ENCODE measurements at regions not wholly inside any gene's neighbourhood (a gene's known extent, or its start where the extent isn't known, plus 50 kb on each side); places are given as distances from the start of the nearest gene placed in this dataset.

DNA sequence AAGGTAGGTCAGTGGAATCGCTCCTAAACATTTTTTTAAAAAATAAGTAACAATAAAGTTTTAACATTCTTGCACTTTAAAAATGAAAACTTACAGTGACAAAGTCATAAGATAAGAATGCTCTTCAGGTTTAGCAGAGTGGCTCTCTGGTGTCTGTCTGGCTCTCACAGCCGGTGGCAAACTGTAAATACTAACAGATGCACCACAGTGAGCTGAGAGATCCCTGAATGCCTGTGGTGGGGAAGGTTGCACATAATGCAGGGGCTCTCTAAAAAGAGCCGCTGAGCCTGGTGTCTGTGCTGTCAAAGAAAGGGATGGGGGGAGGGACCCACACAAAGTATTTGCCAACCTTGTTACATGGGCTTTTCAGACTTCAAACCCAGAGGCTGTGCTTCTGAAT lies 498.3 kb downstream of the CCSER2 start:
- Histone ChIP-seq H3K9me3 (ENCODE audit: control insufficient read depth in 5 of 5, low read length in 5 of 5) (no peaks in the 10 kb centered on the region), H3K36me3 (ENCODE audit: control insufficient read depth in 5 of 5, insufficient read depth in 5 of 5, low read length in 5 of 5) (no peaks in the 10 kb centered on the region), H3K4me3 (ENCODE audit: low read depth in 1 of 5, low read length in 5 of 5) (no peak overlapping the region), H3K27me3 (ENCODE audit: control insufficient read depth in 5 of 5, insufficient read depth in 4 of 5, low read length in 5 of 5) (no peaks in the 10 kb centered on the region), H3K27ac (ENCODE audit: low read depth, low read length) (no peak overlapping the region), H3K9ac (ENCODE audit: low read length in 5 of 5) (no peak overlapping the region), H3K4me1 (ENCODE audit: control insufficient read depth in 5 of 5, insufficient read depth in 5 of 5, low read length in 5 of 5) (no peaks in the 10 kb centered on the region)

DNA sequence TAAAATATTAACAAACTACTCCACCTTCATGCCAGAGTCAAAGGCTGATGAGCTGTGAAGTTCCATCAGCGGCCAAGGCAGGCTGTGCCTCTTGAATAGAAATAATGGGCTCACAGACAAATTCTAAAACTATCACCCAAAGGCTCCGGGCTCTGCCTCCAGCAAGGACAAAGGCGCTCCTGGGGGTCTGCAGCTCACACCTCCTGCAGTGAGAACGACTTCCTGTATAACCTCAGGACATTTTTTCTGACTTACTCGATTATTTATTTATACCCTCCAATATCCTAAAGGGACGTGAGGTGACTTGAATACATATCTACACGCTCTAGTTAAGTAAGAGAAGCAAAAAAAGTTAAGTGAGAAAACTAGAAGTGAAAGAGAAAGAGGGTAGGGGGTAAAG lies 500.7 kb downstream of the CCSER2 start:
- no peaks in the 10 kb centered on the region for H3K9me3 ChIP-seq (ENCODE audit: control insufficient read depth in 5 of 5, low read length in 5 of 5)
- no peak overlapping the region for H3K27ac ChIP-seq (ENCODE audit: low read depth, low read length)
- no peak overlapping the region for H3K4me3 ChIP-seq (ENCODE audit: low read depth in 1 of 5, low read length in 5 of 5)
- no peak overlapping the region for H3K9ac ChIP-seq (ENCODE audit: low read length in 5 of 5)
- no peaks in the 10 kb centered on the region for H3K27me3 ChIP-seq (ENCODE audit: control insufficient read depth in 5 of 5, insufficient read depth in 4 of 5, low read length in 5 of 5)
- no peaks in the 10 kb centered on the region for H3K4me1 ChIP-seq (ENCODE audit: control insufficient read depth in 5 of 5, insufficient read depth in 5 of 5, low read length in 5 of 5)
- H3K36me3 ChIP-seq (ENCODE audit: control insufficient read depth in 5 of 5, insufficient read depth in 5 of 5, low read length in 5 of 5): no peaks in the 10 kb centered on the region

DNA sequence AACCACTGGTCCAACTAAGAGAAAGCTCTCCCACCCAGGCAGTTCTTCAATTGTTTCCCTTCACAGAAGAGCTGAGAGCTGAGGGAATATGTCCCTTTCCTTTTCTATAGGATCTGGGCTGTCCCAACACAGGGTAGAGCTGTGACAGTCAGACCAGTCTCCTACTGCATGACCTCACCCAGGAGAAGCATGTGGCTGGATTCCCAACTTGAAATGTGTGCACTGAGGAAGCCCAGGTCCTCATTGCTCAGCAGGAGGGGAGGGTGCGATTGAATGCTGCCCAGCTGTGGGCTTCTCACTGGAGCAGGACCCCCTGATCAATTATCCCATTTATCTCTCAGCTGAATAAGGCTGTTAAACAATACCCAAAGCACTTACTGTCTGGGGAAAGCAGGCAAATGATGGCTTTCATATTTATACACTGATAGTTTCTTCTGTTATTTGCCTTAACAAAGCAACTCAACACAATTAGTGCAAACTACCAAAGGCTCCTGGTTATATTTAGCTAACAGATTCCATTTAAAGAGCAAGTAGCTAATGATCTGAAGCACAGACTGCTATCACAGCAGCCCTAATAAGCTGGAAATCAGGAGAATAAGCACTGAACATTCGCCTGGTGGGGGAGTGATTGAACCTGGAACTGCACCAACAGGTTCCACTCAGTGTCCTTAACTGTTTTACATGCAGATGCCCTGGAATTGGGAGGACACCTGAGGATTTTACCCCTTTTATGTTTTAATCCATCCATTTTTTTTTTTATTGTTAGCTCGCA lies 508.8 kb downstream of the CCSER2 start:
- peaks cover 0 to 2% (median 0%) of the 10 kb centered on the region in 5 donors for H3K27me3 ChIP-seq (ENCODE audit: control insufficient read depth in 5 of 5, insufficient read depth in 4 of 5, low read length in 5 of 5)
- H3K9me3 ChIP-seq (ENCODE audit: control insufficient read depth in 5 of 5, low read length in 5 of 5): no peaks in the 10 kb centered on the region
- no peaks in the 10 kb centered on the region for H3K4me1 ChIP-seq (ENCODE audit: control insufficient read depth in 5 of 5, insufficient read depth in 5 of 5, low read length in 5 of 5)
- H3K27ac ChIP-seq (ENCODE audit: low read depth, low read length): no peak overlapping the region
- H3K4me3 ChIP-seq (ENCODE audit: low read depth in 1 of 5, low read length in 5 of 5): no peak overlapping the region
- no peaks in the 10 kb centered on the region for H3K36me3 ChIP-seq (ENCODE audit: control insufficient read depth in 5 of 5, insufficient read depth in 5 of 5, low read length in 5 of 5)
- no peak overlapping the region for H3K9ac ChIP-seq (ENCODE audit: low read length in 5 of 5)

DNA sequence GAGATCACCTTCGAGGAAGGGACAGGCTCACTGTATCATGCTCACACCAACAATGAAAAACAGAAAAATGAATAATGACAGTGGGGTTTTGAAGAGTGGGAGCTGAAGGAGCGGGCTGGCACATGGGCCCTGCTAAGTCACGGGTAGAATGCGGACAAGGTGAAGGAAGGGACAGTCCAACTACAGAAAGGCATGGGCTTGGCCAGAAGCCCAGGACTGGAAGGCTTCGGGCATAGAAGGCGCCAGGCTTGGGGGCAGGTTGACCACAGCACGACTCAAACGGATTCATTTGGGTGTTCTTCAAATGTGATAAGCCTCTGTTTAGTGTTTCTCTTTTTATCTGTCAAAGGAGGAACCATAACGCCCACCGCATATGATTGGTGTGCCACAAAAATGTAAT lies 509.5 kb downstream of the CCSER2 start:
- H3K4me1 ChIP-seq (ENCODE audit: control insufficient read depth in 5 of 5, insufficient read depth in 5 of 5, low read length in 5 of 5): no peaks in the 10 kb centered on the region
- H3K27ac ChIP-seq (ENCODE audit: low read depth, low read length): no peak overlapping the region
- peaks cover 0 to 2% (median 0%) of the 10 kb centered on the region in 5 donors for H3K27me3 ChIP-seq (ENCODE audit: control insufficient read depth in 5 of 5, insufficient read depth in 4 of 5, low read length in 5 of 5)
- no peak overlapping the region for H3K9ac ChIP-seq (ENCODE audit: low read length in 5 of 5)
- H3K4me3 ChIP-seq (ENCODE audit: low read depth in 1 of 5, low read length in 5 of 5): no peak overlapping the region
- no peaks in the 10 kb centered on the region for H3K9me3 ChIP-seq (ENCODE audit: control insufficient read depth in 5 of 5, low read length in 5 of 5)
- no peaks in the 10 kb centered on the region for H3K36me3 ChIP-seq (ENCODE audit: control insufficient read depth in 5 of 5, insufficient read depth in 5 of 5, low read length in 5 of 5)

DNA sequence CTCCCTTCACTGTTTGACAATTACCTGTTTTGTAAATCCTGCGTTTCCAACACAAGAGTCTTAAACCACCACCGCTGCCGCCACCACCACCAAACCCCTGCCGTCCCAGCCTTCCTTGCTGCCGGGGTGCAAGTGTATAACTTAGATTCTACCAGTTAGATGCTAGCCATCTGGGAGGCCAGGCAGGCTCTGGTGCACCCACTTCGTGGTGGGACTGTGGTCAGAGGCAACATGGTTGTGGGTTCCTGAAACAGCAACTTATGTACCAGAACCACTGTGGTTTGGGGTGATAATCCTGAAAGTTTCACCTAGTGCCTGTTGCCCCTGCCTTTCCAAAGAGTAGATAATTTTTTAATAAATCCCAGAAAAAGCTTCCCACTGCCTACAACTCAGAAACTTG lies 510.5 kb downstream of the CCSER2 start:
- H3K9ac ChIP-seq (ENCODE audit: low read length in 5 of 5): no peak overlapping the region
- peaks cover 0 to 2% (median 0%) of the 10 kb centered on the region in 5 donors for H3K27me3 ChIP-seq (ENCODE audit: control insufficient read depth in 5 of 5, insufficient read depth in 4 of 5, low read length in 5 of 5)
- H3K9me3 ChIP-seq (ENCODE audit: control insufficient read depth in 5 of 5, low read length in 5 of 5): no peaks in the 10 kb centered on the region
- no peaks in the 10 kb centered on the region for H3K36me3 ChIP-seq (ENCODE audit: control insufficient read depth in 5 of 5, insufficient read depth in 5 of 5, low read length in 5 of 5)
- H3K4me3 ChIP-seq (ENCODE audit: low read depth in 1 of 5, low read length in 5 of 5): no peak overlapping the region
- H3K27ac ChIP-seq (ENCODE audit: low read depth, low read length): no peak overlapping the region
- H3K4me1 ChIP-seq (ENCODE audit: control insufficient read depth in 5 of 5, insufficient read depth in 5 of 5, low read length in 5 of 5): no peaks in the 10 kb centered on the region

DNA sequence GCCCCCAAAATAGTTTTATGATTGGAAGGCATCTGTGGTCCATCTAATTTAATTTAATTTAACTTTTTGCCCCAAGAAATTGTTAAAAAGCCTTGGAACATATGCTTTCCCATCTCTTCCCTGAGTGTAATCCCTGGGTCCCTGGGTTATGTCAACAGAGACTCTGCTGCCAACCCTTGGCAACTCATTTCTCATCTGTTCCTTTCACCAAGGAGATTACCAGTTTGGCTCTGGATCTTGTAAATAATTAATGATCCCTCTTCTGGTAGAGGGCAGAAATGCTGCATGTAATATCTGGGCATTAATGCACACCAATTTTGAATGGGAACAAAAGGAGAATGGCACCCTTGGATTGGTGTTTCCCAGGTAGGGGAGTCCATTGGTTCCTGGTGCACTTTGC lies 514.2 kb downstream of the CCSER2 start:
- no peak overlapping the region for H3K27ac ChIP-seq (ENCODE audit: low read depth, low read length)
- no peak overlapping the region for H3K4me3 ChIP-seq (ENCODE audit: low read depth in 1 of 5, low read length in 5 of 5)
- H3K36me3 ChIP-seq (ENCODE audit: control insufficient read depth in 5 of 5, insufficient read depth in 5 of 5, low read length in 5 of 5): no peaks in the 10 kb centered on the region

DNA sequence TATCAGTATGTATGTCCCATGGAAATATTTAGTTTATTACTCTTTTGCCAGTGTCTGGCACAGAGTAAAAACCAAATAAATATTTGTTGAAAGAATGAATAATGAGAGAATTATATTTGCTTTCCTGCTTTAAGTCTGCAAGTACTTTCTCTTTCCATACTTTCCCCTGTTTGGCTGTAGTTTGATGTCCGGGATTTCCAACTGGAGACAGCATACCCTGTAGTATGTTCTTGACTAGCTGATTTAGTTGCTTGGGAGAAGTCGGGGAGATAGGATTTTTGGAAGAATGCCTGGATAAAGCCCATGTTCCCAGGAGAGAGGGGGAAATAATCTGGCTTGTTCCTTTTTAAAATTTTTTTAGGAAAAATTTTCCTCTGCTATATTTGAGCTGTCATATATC lies 516.1 kb downstream of the CCSER2 start:
- no peak overlapping the region for H3K9ac ChIP-seq (ENCODE audit: low read length in 5 of 5)
- no peak overlapping the region for H3K4me3 ChIP-seq (ENCODE audit: low read depth in 1 of 5, low read length in 5 of 5)
- no peak overlapping the region for H3K27ac ChIP-seq (ENCODE audit: low read depth, low read length)
- no peaks in the 10 kb centered on the region for H3K4me1 ChIP-seq (ENCODE audit: control insufficient read depth in 5 of 5, insufficient read depth in 5 of 5, low read length in 5 of 5)
- H3K36me3 ChIP-seq (ENCODE audit: control insufficient read depth in 5 of 5, insufficient read depth in 5 of 5, low read length in 5 of 5): no peaks in the 10 kb centered on the region
- no peaks in the 10 kb centered on the region for H3K27me3 ChIP-seq (ENCODE audit: control insufficient read depth in 5 of 5, insufficient read depth in 4 of 5, low read length in 5 of 5)
- no peaks in the 10 kb centered on the region for H3K9me3 ChIP-seq (ENCODE audit: control insufficient read depth in 5 of 5, low read length in 5 of 5)

More for the DNA sequence above, 514.2 kb downstream of the CCSER2 start:
- no peaks in the 10 kb centered on the region for H3K9me3 ChIP-seq (ENCODE audit: control insufficient read depth in 5 of 5, low read length in 5 of 5)
- H3K27me3 ChIP-seq (ENCODE audit: control insufficient read depth in 5 of 5, insufficient read depth in 4 of 5, low read length in 5 of 5): peaks cover 0 to 2% (median 0%) of the 10 kb centered on the region in 5 donors
- H3K4me1 ChIP-seq (ENCODE audit: control insufficient read depth in 5 of 5, insufficient read depth in 5 of 5, low read length in 5 of 5): no peaks in the 10 kb centered on the region
- no peak overlapping the region for H3K9ac ChIP-seq (ENCODE audit: low read length in 5 of 5)

DNA sequence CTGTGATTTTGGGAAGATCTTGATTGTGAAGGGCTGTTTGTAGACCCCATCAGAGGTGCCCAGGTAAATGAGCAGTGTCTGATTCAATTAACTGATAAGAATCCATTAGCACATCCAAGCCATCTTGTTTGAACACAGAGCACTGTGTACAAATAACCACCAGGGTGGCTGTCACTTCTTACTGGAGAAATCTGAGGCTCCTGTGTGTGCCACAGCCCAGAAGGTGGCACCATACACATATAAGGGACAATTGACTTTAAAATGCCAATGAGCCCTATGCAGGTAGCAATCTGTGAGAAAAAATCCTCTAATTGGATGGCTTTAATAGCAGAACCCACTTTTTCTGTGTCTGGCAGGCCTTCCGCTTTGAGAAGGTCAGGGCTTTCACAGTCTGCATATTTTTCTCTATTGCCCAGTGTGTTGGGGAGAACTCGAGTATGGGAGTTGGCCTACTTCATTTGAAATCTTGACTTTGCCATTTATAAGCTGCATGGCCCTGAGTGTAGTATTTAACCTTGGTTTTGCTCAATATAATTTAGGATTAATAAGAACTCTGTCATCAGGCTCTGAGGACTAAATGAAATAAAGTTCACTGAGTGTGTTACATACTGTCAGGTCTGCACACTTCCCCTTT lies 517.4 kb downstream of the CCSER2 start:
- H3K9ac ChIP-seq (ENCODE audit: low read length in 5 of 5): no peak overlapping the region
- H3K27ac ChIP-seq (ENCODE audit: low read depth, low read length): no peak overlapping the region
- no peaks in the 10 kb centered on the region for H3K27me3 ChIP-seq (ENCODE audit: control insufficient read depth in 5 of 5, insufficient read depth in 4 of 5, low read length in 5 of 5)
- no peaks in the 10 kb centered on the region for H3K36me3 ChIP-seq (ENCODE audit: control insufficient read depth in 5 of 5, insufficient read depth in 5 of 5, low read length in 5 of 5)
- no peaks in the 10 kb centered on the region for H3K4me1 ChIP-seq (ENCODE audit: control insufficient read depth in 5 of 5, insufficient read depth in 5 of 5, low read length in 5 of 5)
- no peak overlapping the region for H3K4me3 ChIP-seq (ENCODE audit: low read depth in 1 of 5, low read length in 5 of 5)
- no peaks in the 10 kb centered on the region for H3K9me3 ChIP-seq (ENCODE audit: control insufficient read depth in 5 of 5, low read length in 5 of 5)

DNA sequence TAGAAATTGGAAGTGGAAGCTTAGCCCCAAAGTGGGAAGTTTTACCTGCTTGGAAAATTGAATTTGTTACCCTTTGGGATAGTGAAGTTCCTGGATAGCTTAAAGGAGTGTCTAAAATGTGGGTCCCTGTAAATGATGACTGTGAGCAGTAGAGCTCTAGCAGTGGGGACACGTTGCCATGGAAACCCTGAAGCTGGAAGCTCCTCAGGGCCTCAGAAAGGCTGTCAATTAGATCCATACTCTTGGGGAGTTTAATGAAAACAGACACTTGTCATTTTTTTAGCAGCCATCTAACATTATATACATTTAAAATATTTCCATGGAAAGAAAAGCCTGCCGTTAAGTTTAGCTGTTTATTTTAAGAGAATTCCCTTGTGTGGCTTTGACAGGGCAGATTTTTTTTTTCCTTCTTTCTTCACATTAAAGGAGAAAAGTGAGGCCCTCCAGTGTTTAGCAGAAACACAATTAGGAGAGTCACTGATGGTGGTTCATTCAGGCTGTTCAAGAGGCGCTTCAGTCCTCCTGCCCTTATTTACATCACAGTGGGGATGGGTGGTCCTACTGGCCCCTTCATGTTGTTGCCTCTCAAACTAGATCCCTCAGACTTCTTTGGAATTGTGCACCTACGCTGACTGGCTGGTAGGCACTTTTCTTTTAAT lies 518.4 kb downstream of the CCSER2 start:
- no peak overlapping the region for H3K4me3 ChIP-seq (ENCODE audit: low read depth in 1 of 5, low read length in 5 of 5)
- no peak overlapping the region for H3K9ac ChIP-seq (ENCODE audit: low read length in 5 of 5)
- H3K9me3 ChIP-seq (ENCODE audit: control insufficient read depth in 5 of 5, low read length in 5 of 5): no peaks in the 10 kb centered on the region
- H3K27me3 ChIP-seq (ENCODE audit: control insufficient read depth in 5 of 5, insufficient read depth in 4 of 5, low read length in 5 of 5): no peaks in the 10 kb centered on the region
- H3K36me3 ChIP-seq (ENCODE audit: control insufficient read depth in 5 of 5, insufficient read depth in 5 of 5, low read length in 5 of 5): no peaks in the 10 kb centered on the region
- no peaks in the 10 kb centered on the region for H3K4me1 ChIP-seq (ENCODE audit: control insufficient read depth in 5 of 5, insufficient read depth in 5 of 5, low read length in 5 of 5)
- no peak overlapping the region for H3K27ac ChIP-seq (ENCODE audit: low read depth, low read length)

DNA sequence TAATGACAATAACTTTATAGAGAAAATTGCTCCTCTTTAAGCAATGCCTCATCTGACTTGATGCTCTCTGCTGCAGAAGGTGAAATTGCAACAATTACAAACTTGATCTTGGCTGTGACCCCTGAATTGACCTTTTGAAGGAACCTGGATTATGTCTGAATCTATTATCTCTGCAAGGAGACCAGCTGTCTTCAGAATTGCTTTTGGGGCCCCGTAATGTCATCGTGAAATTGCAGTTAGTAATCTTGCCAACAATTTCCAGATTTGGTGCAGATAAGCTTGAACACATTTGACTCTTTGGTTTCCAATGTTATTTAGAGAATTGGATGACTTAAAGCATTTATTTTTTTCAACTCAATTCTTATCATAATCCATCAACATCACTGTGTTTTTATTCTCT lies 520.6 kb downstream of the CCSER2 start:
- Histone ChIP-seq H3K9ac (ENCODE audit: low read length in 5 of 5) (no peak overlapping the region), H3K9me3 (ENCODE audit: control insufficient read depth in 5 of 5, low read length in 5 of 5) (no peaks in the 10 kb centered on the region), H3K27ac (ENCODE audit: low read depth, low read length) (no peak overlapping the region), H3K27me3 (ENCODE audit: control insufficient read depth in 5 of 5, insufficient read depth in 4 of 5, low read length in 5 of 5) (no peaks in the 10 kb centered on the region), H3K4me1 (ENCODE audit: control insufficient read depth in 5 of 5, insufficient read depth in 5 of 5, low read length in 5 of 5) (no peaks in the 10 kb centered on the region), H3K4me3 (ENCODE audit: low read depth in 1 of 5, low read length in 5 of 5) (no peak overlapping the region), H3K36me3 (ENCODE audit: control insufficient read depth in 5 of 5, insufficient read depth in 5 of 5, low read length in 5 of 5) (no peaks in the 10 kb centered on the region)

Data from subcutaneous abdominal adipose tissue (tissue), 5 donors.